Amniotic stem cell (primary cell): ENCODE measurements at regions not wholly inside any gene's neighbourhood (a gene's known extent, or its start where the extent isn't known, plus 50 kb on each side); places are given as distances from the start of the nearest gene placed in this dataset.

Source experiments
- DNase-seq: peaks from one replicate; lab custom pipeline; 2025; lab: John Stamatoyannopoulos, UW

DNA sequence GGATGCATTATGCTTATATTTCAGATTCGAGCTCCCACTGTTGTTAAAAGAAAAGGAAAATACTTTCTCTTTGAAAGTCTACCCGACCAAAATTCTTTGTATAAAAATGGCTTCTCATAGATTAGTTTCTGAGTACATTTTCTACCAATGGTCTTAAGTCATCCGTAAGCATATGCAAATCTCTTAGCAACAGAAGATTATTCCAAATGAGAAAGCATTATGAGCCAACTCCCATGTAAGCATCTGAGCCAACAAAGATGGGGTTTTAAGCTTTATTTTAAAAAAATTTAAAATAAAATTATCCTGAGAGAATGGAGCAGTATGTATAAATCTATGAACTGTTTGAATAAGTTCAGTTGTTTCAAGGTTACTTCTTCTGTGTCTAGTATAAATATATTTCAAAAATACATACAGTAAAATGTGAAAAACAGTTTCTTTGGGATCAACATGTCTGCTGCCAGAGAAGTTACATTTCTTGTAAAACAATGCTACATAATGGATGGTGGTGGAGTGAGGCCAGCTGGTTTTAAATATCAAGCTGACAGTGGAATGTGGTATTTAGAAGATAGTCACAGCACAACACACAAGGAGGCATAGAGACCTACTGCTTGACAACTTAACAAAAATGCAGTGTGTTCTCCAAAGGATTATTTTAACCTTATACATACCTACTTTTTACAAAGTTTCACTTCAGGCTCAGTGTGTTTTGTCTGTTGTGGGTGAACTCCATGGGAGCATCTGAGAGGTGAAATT, 199.5 kb upstream of the DIPK2B start:
- no peak for DNase-seq

DNA sequence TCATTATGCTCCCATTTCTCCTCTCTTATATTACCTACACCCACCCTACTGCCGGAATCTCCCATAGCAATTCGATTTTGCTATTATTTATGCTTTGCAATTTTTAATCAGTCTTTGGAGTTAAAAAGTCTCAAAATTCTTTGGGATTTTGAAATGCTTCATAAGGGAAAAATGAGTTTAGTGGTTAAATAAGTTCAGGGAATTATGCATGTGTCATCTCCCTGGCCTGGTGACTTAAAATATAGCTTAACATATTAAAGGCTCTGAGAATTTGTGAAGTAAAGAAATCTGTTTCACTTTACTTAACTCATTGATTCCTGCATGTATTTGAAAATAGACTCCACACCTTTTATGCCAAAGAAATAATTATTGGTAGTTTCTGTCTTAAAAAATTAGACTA, 185.1 kb upstream of the DIPK2B start:
- no peak for DNase-seq

DNA sequence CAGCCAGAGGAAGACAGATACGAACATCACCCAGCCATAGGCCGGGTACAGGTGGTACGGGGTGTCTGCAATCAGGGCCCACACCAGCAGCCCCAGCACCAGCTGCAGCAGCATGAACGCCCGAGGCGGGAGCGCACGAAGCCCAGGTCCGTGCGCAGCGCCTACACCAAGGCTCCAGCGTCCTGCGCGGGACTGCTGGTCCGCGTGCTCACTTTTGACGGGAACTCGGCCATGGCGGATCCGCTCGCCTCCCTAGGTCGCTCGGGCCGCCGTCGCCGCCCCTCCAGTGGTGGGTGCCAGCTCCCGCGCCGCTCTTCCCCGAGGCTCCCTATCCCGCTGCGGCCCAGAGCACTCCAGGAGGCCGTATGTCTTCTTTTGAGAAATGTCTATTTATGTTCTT, 181.2 kb upstream of the DIPK2B start:
- no peak for DNase-seq

DNA sequence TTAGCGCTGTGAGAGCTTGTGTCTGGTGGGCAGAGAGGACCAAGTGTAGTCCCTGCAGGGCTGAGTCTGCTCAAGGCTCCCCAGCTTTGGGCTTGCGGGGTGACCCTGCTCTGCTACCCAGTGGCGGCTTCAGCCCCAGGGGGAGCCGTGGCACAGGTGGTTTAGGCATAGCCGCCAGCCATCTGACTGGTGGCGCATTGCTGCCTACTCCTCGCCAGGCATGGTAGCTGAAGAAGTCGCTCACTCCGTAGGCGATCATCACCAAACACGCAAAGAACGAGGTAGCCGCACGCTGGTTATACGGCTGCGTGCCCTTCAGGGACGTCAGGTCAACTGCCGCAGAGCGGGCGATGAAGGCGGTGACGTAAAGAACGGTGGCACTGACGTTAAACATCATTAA, 180.7 kb upstream of the DIPK2B start:
- no peak for DNase-seq

DNA sequence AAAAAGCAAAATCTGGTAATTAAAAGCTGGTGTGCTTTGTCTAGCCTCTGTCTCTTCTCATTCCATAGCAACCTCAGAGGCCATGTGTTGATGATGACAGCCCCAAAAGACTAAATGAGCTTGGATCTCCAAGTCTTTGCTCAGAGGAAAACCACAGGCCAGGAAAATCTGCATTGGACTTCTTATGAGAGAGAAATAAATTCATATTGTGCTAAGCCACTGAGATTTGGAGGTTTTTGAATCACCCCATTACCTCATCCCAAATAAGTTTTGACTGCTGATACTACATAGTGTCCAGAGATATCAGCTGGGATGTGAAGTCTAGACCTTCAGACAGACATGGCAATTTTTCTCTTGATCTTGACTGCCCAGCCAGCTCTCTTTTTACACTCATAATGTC, 178.6 kb upstream of the DIPK2B start:
- no peak for DNase-seq

DNA sequence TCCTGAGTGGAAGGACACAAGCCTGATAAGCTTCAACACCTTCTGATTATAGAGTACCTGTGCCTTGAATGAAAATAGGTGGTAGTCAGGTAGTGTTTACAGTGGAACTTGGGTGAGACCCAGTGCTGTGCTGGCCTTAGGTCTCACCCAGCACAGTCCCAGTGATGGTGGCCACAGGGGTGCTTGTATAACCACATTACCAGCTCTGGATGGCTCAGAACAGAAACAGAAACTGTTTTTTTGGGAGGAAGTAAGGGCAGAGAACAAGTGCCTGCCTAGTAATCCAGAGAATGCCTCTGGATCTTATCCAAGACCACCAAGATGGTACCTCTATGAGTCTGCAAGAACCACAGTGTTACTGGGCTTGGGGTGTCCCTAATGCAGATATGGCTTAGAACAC, 171.5 kb upstream of the DIPK2B start:
- no peak for DNase-seq

DNA sequence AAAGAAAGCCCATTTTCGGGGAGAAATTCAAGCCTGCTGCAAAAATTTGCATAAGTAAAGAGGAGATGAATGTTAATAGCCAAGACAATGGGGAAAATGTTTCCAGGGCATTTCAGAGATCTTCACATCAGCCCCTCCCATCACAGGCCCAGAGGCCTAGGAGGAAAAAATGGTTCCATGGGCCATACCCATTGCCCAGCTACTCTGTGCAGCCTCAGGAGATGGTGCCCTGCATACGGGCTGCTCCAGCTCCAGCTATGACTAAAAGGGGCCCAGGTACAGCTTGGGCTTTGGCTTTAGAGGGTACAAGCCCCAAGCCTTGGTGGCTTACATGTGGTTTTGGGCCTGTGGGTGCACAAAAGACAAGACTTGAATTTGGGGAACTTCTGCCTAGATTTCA, 168.0 kb upstream of the DIPK2B start:
- DNase-seq = no peak

DNA sequence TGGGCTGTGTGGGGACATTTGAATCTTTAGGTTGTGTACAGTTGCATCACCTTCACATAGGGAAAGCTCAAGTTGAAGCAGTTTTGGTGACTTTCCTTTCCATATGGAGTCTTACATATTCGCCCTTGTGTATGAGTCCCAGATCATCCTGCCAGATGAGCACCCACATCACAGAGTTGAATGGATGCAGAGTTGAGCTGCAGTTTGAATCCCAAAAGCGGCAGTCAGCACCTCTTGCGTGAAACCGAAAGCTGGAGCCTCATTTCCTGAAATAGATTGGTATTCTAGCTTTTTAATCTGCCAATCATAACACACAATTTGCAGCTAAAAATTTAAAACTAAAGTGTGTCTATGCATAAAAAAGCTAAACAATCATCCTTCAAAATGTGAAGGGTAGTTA, 162.9 kb upstream of the DIPK2B start:
- no peak for DNase-seq

DNA sequence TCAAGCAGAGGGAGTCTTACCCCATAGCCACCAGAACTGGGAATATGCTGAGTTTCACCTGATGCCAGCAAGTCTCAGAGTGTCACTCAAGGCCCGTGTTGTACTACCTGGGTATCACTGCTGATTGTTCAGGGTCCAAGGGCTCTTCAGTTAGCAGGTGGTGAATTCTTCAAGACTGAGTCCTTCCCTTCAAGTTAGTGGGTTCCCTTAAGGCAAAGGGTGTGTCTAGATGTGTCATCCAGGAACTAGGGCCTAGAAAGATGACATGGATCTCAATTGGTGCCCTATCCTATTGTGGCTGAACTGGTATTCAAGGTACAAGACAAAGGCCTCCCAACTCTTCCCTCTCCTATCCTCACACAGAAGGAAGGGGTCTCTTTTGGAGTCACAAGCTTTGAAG, 159.9 kb upstream of the DIPK2B start:
- no peak for DNase-seq

DNA sequence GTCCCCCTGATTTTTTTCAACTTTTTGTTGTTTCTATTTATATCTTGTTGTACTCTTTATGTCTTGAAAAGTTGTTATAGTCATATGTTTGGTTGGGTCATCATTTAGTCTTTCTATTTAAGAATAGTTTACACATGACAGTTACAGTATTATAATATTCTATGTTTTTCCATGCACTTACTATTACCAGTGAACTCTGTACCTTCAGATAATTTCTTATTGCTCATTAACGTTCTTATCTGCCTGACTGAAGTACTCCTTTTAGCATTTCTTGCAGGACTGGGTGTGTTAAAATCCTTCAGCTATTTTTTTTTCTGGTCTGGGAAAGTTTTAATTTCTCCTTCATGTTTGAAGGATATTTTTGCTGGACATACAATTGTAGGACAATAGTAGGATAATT, 157.7 kb upstream of the DIPK2B start:
- DNase-seq = no peak

DNA sequence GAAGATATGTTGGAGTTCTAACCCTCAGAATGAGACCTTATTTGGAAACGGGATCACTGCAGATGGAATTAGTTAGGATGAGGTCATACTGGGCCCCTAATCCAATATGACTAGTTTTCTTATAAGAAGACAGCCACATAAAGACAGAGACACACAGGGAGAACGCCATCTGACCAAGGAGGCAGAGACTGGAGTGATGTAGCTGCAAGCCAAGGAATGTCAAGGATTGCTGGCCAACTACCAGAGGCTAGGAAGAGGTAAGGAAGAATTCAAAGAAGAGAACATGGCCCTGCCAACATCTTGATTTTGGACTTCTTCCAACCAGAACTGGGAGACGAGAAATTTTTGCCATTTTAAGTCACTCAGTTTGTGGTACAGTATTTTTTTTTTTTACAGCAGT, 152.8 kb upstream of the DIPK2B start:
- no peak for DNase-seq

DNA sequence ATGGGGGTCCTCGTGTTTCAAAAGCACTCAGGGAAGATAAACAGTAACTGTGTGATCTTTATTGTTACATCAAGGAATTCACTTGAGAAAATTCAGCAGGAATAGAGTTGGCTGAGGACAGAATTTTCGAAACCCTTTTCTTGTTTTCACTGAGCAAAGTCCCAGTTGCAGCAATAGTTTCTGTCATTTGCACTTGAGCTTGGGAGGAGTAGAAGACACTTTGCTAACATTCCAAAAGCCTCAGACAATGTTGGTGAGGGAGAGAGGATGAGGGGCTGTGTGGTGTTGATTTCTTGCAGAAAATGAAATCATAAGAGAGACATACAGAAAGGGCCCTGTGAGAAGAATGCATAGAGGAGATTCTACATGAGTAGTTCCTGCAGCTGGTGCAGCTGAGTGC, 151.9 kb upstream of the DIPK2B start:
- DNase-seq = no peak

DNA sequence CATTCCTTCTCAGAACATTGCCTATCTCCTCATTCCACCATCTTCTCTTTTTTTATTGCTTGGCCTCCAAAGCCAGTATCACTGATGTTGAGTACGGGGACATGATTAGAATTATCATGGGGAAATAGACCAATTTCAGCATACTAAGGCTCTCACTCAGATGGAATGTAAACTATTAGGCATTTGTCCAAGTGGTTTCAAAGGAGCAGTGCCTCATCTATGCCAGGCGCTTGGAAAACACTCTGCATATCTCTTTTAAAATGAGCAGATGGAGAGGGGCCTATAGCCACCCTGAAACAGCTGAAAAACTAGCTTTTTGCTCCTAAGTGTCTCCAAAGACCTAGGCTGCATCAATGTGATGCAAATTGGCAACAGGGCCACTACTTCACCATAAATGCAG, 150.8 kb upstream of the DIPK2B start:
- peak; percentile 13 for DNase-seq

DNA sequence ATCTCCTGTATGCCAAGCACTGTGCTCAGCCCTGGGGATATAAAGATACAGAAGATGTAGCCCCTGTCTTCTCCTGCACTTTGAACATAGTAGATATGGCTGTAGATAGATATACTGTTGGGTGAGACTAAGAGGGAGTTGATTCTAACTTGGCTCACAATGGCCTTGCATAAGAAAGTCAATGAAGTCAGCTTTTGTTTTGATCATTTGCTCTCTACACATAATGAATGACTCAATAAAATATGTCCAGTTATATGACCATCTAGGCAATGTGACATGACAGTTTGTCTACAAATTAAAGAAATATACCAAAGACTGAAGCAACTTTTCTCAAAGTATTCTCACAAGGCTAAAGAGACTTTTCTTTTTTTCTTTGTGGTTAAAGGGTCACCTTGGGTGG, 147.6 kb upstream of the DIPK2B start:
- DNase-seq = no peak

DNA sequence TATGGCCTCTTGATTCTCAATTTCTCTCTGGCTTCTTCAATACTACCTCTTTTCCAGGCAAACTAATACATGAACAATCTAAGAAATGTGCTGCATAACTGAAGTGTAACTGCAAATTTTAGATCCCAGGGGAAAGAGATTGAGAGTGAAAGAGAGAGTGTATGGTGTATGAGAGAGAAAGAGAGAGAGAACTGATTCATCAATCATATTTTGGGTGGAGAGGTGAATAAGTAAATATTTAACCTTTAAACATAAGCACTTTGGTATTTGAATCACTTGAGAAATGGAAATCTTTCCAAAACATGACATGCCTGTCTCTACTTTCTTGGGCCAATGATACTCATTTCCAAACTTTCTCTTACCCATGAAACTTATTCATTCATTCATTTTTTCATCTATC, 147.2 kb upstream of the DIPK2B start:
- DNase-seq = no peak

DNA sequence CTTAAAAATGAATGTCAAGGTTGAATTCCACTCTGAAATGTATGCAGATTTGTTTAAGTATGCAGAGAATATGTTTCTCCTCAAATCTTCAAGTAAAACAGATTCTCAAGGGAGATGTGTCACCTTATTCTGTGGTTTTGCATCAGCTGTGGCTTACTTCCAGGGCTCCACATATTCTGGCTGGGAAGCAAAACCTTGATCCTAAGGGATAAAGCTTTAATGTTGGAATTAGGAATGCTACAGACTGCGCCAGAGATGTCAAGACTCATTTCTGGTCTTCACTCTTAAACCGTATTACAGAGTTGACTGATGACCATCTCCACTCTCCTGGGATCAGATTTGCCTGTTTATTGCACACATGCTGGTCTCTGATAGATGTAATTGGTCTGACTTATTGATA, 143.9 kb upstream of the DIPK2B start:
- peak; percentile 30 for DNase-seq

DNA sequence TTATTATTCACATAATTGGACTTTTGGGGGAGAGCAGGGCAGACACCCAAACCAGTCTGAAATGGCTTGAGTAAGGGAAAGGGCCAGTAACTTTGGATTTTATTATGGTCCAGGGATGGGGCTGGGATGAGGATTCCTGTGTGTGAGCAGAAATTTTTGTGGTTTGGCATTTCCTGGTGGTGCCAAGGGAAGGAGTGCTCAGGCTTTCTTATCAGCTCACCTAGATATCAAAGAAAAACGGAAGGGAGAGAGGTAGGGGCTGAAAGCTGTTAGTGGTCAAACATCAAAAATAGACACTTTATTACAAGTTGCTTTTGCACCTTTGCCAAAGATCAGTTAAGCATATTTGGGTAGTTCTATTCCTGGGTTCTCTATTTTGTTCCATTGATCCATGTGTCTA, 128.5 kb upstream of the DIPK2B start:
- DNase-seq = no peak

DNA sequence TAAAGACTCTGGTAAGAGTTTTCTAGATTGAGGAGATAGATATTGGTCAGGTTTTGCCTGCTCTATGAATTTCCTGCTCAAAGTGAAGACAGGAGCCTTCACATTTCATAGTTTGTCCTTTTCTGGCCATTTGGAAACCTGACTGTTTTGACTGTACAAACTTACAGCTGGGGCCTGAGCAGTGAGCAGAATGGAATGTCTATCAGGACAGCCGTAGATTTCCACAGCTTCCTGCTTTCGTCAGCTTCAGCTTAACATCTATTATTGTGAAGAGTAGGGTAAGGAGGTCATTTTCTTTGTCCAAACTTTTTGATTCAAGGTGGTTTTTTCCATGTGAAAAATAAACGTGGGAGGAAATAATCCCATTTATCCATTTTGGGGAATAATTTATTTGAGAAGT, 124.3 kb upstream of the DIPK2B start:
- DNase-seq = no peak

DNA sequence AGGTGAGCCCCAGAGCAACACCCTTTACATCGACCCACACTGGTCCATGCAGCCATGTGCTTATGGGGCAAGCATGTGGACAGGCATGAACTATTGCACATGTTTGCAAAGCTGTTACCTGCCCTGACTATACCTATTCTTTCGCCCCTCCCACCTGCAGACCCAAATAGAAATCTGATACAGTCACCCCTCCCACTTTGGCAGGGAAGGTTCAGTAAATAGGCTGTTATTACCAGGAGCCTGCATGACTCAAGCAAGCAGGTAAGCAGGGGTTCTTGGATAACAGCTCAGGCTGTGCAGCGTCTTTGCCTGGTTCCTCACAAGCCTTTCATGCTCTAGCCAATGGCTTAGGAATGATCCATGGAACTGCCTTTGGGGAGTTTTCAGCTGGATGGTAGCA, 122.7 kb upstream of the DIPK2B start:
- DNase-seq = no peak

DNA sequence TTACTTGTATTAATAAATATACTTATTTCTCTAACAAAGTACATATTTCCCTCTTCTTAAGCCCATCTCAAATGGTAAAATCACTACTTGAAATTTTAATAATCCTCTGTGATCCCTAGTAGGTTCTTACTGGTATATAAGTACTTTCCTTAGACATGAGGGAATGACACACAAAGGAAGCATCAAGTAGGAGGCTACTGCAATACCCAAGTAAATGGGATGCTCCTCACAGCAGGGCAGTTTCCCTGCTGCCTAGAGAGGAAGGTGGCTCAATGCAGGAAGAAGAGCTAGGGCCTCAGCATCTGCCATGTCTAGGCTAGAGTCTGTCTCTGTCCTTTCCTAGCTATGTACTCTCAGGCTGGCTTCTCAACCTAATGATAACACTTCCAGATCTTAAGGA, 122.1 kb upstream of the DIPK2B start:
- no peak for DNase-seq

DNA sequence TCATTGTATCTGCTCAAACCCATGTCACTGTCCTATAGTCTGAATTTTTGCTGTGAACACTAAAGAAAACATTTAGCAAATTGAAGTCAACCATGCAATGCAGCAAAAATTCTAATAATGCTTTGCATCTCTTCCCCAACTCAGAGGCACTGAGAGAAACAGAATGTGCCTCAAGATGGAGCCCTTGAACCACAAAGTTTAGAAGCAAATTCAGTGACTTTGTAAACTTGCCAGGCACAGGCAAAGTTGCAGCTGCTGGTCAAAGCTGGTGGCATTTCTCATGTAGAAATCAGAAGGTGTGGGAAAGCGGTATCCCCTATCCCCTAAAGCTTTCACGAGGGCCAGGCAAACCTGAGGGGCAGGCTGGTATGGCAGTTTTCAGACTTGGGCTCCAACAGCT, 121.7 kb upstream of the DIPK2B start:
- DNase-seq = peak; percentile 78

DNA sequence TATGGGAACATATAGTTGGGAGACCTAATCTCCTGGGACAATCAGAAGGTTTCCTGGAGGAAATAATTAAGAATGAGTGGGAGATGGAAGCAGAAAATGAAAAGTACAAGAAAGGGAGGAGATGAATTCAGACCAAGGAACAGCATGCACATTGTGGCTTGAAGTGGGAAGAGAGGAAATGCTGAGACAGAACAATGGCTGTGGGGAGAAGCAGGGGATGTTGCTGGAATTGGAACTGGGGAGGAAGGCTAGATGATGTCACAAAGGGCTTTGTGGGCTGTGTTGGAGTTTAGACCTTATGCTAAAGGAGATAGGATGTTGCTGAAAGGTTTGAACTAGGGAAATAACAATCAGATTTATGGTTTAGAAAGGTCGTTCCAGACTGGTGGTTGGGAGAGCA, 119.5 kb upstream of the DIPK2B start:
- no peak for DNase-seq

DNA sequence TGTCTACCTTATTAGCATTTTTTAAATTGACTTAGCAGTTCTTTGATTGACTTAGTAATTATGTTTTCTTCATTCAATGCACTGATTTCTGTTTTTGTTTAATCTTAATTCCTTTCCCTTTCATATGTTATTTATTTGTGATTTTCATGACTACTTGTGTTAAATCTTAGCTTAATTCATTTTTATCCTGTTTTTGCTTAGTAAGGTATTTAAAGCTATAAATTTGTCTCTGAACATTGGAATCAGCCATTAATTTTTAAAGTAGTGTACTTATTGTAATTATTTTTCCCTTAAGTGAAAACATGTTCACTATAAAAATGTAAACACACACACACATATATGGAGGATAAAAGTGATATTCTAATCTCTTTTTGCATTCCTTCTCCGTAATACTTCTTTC, 109.1 kb upstream of the DIPK2B start:
- DNase-seq = no peak

DNA sequence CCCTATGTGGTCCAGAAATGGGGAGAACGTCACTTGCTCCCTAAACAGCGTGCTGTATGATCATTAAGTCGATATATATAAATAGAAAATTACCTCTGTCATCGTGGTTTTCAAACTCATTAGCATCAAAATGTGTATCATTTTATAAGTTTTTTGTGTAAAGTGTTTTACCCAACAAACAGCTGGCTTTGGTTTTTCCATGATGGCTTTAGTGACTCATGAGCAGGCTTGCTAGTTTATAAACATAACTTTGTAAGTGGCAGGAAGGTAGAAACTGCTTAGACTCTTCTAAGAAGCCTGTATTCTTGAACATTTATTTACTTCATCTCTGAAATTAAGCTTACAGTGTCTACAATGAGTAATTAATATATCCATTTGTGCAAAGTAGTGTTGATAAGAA, 108.4 kb upstream of the DIPK2B start:
- no peak for DNase-seq

DNA sequence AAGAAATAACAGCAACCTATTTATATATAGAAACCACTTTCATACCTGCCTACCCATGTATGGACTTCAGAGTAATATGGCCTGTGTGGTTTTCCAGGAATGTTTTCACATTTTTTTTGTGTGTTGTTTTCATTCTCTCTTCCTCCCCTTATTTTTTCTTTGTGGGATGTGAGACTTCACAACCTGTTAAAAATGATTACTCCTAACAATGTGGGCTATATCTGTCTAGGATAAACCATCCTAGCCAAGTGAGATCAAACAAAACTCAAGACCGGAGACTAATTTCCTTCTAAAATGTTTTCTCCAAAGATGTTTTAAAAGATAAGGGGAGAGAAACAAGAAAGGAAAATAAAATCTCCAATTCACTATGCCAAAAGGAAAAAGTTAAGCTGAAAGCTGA, 106.1 kb upstream of the DIPK2B start:
- no peak for DNase-seq
